Peyer's patch (tissue), 4 donors: ENCODE measurements at regions not wholly inside any gene's neighbourhood (a gene's known extent, or its start where the extent isn't known, plus 50 kb on each side); places are given as distances from the start of the nearest gene placed in this dataset.
"Not testable (repeated sequence)": the region's sequence is repeated elsewhere in the genome, so short reads cannot be mapped to it uniquely, and the experiment has no call there.

Source experiments
- DNase-seq, 3 donors: peaks; one replicate each; pipeline ENCODE4 v3.0.0-alpha.2; 2017 to 2019
- H3K27ac ChIP-seq, 4 donors: fragments of 200-600 bp; sonication (generic); one replicate each; pipeline ENCODE4 v1.5.1; 2016 to 2019
- H3K27me3 ChIP-seq, 2 donors: fragments of 200-600 bp; sonication (generic); one replicate each; pipeline ENCODE4 v1.5.1; 2019
- H3K36me3 ChIP-seq, 3 donors: fragments of 200-600 bp; sonication (generic); one replicate each; pipeline ENCODE4 v1.5.1; 2016 to 2019
- H3K4me1 ChIP-seq, 4 donors: fragments of 200-600 bp; sonication (generic); one replicate each; pipeline ENCODE4 v1.5.1; 2016 to 2019
- H3K4me3 ChIP-seq, 4 donors: fragments of 200-600 bp; sonication (generic); 1 replicate in 3 of 4; 2 replicates in 1 of 4; pipeline ENCODE4 v1.5.1; 2016 to 2019; ENCODE audit warnings: mild to moderate bottlenecking in 1 of 4
- H3K9me3 ChIP-seq, 4 donors: fragments of 200-600 bp; sonication (generic); one replicate each; pipeline ENCODE4 v1.5.1; 2016 to 2019; ENCODE audit warnings: mild to moderate bottlenecking in 1 of 4
- CTCF ChIP-seq, 6 experiments: fragments of 450-650 bp in 4 of 6; fragments of 200-600 bp in 2 of 6; sonication (generic) in 1 of 6; IDR thresholded peaks; one replicate each; pipeline ENCODE4 v1.5.1; 2017 to 2019; ENCODE audit warnings: antibody characterized with exemption in 6 of 6, mild to moderate bottlenecking in 3 of 6, moderate library complexity in 1 of 6
- POLR2A ChIP-seq, 2 donors: fragments of 450-650 bp; IDR thresholded peaks; one replicate each; pipeline ENCODE4 v1.5.1; 2017; ENCODE audit warnings: antibody characterized with exemption in 2 of 2, mild to moderate bottlenecking in 2 of 2, moderate library complexity in 2 of 2

GRCh38 chr10:94239696-94240095, 123.0 kb downstream of the NOC3L start:
- H3K4me1 ChIP-seq, result no peaks in the 10 kb centered on the region
- peaks cover 0 to 21% (median 0%) of the 10 kb centered on the region in 3 donors for H3K36me3 ChIP-seq
- no peaks in the 10 kb centered on the region for H3K27me3 ChIP-seq
- TF ChIP-seq CTCF (IDR thresholded peaks at IDR 0.05) (no peak), POLR2A (IDR thresholded peaks at IDR 0.05) (no peak)
- no peaks in the 10 kb centered on the region for H3K9me3 ChIP-seq
- DNase-seq, result no peak
- no peak overlapping the region for H3K4me3 ChIP-seq
- H3K27ac ChIP-seq, result no peak overlapping the region

GRCh38 chr10:94240491-94240890, 122.2 kb downstream of the NOC3L start:
- TF ChIP-seq CTCF (IDR thresholded peaks at IDR 0.05) (no peak), POLR2A (IDR thresholded peaks at IDR 0.05) (no peak)
- no peaks in the 10 kb centered on the region for H3K27me3 ChIP-seq
- H3K4me3 ChIP-seq, result no peak overlapping the region
- H3K27ac ChIP-seq, result no peak overlapping the region
- no peaks in the 10 kb centered on the region for H3K4me1 ChIP-seq
- no peak for DNase-seq
- no peaks in the 10 kb centered on the region for H3K9me3 ChIP-seq
- H3K36me3 ChIP-seq, result peaks cover 0 to 21% (median 0%) of the 10 kb centered on the region in 3 donors

- DNase-seq, result no peak
- H3K36me3 ChIP-seq, result peaks cover 0 to 21% (median 0%) of the 10 kb centered on the region in 3 donors
- no peak overlapping the region for H3K4me3 ChIP-seq
- H3K27ac ChIP-seq, result no peak overlapping the region
- TF ChIP-seq POLR2A (IDR thresholded peaks at IDR 0.05) (no peak), CTCF (IDR thresholded peaks at IDR 0.05) (no peak)
- H3K9me3 ChIP-seq, result no peaks in the 10 kb centered on the region
- H3K4me1 ChIP-seq, result no peaks in the 10 kb centered on the region
- no peaks in the 10 kb centered on the region for H3K27me3 ChIP-seq
Measured at GRCh38 chr10:94240901-94241300, 121.8 kb downstream of the NOC3L start.

GRCh38 chr10:94251098-94251497, 111.6 kb downstream of the NOC3L start:
- no peak overlapping the region for H3K4me3 ChIP-seq
- no peaks in the 10 kb centered on the region for H3K4me1 ChIP-seq
- no peak overlapping the region for H3K27ac ChIP-seq
- TF ChIP-seq CTCF (IDR thresholded peaks at IDR 0.05) (no peak), POLR2A (IDR thresholded peaks at IDR 0.05) (no peak)
- no peaks in the 10 kb centered on the region for H3K27me3 ChIP-seq
- no peak for DNase-seq
- no peaks in the 10 kb centered on the region for H3K9me3 ChIP-seq
- peaks cover 0 to 28% (median 0%) of the 10 kb centered on the region in 3 donors for H3K36me3 ChIP-seq

GRCh38 chr10:94251568-94251967, 111.2 kb downstream of the NOC3L start:
- H3K9me3 ChIP-seq, result no peaks in the 10 kb centered on the region
- H3K4me3 ChIP-seq, result no peak overlapping the region
- TF ChIP-seq POLR2A (IDR thresholded peaks at IDR 0.05), result no peak
- no peak for TF ChIP-seq CTCF (IDR thresholded peaks at IDR 0.05)
- no peak for DNase-seq
- no peaks in the 10 kb centered on the region for H3K27me3 ChIP-seq
- peaks cover 0 to 23% (median 0%) of the 10 kb centered on the region in 3 donors for H3K36me3 ChIP-seq
- H3K4me1 ChIP-seq, result no peaks in the 10 kb centered on the region
- no peak overlapping the region for H3K27ac ChIP-seq

GRCh38 chr10:94257407-94257806, 105.3 kb downstream of the NOC3L start:
- not testable (repeated sequence) for H3K4me3 ChIP-seq, H3K4me1 ChIP-seq, H3K9me3 ChIP-seq, H3K27me3 ChIP-seq, H3K27ac ChIP-seq, DNase-seq
- peaks cover 0 to 19% (median 0%) of the 10 kb centered on the region in 3 donors for H3K36me3 ChIP-seq
